Activated T-cell treated with anti-CD3 and anti-CD28 coated beads for 1 hour (primary cell): ENCODE measurements at regions not wholly inside any gene's neighbourhood (a gene's known extent, or its start where the extent isn't known, plus 50 kb on each side); places are given as distances from the start of the nearest gene placed in this dataset.

ENCODE experiments used
- DNase-seq: peaks from one replicate; pipeline ENCODE4 v3.0.0-alpha.2; 2020; ENCODE audit warnings: low read depth

DNA sequence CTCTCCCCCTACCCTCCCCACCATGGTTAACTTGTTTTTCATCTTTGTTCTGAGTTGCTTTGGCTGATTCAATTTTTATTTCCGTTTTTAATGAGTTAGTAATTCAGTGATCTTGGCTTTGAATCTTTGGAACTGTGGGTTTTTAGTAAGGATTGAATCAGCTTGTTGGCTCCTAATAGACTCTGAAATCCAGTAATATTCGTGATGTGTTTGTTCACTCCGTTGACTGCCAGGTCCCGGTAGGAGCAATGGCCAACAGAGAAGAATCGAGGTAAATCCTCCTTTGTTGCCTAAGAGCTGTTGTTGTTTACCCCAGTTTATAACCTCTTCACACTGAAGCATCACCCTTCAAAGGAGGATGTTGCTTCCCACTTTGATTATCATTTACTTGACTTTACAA is 92.7 kb downstream of the PCSK1 start:
- DNase-seq: no peak

DNA sequence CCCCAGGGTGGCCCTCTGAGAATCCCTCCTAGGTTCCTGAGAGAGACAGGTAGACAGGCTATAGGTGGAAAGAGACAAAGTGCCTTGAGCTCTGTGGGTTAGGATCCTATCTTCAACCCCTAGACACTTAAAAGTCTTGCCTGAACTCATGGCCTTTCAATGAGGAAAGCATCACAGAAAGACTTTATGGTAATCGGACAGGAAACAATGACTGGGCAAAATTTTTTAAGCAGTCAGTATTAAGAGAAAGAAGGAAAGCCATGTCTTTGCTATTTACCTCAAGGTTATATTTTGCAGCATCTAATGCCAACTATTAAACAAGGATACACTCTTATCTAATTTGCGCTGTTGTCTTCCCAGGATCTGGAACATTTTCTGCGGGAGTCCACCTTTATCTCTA is 93.2 kb downstream of the PCSK1 start:
- no peak for DNase-seq

DNA sequence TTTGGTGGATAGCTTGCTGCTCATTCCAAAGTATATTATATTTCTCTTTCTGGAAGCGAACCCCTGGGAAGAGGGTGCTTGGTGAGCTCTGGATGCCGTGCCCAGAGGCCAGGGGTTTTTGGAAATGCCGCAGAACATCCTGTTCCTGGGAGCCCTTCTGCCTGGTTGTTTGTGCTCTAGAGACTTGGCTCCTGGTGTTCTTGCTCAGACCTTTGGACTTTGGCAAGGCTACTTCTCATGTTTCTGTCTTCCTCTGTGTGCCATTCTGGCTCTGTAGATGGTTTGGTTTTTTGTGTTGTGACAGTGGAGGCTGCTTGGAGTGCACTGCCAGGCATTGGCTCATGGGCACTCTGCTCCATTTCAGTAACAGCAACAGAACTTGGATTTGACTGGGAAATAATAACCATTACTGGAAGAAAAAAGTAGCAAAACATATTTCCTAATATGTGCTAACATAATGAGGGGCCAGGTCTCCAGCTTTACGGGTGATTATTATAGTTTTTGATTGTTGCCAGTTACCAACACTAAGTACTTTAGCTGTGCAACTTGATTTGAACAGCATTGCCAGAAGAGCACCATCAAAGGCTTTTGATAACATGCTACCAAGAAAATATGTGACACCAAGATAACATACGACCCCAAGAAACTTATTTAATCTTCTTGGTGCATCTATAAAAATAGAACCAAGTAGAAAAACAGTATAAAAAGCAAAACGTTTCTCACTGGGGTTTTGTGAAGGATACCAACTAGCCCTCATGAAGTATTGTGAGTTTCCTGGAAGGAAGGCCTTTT is 94.2 kb downstream of the PCSK1 start:
- DNase-seq: no peak

DNA sequence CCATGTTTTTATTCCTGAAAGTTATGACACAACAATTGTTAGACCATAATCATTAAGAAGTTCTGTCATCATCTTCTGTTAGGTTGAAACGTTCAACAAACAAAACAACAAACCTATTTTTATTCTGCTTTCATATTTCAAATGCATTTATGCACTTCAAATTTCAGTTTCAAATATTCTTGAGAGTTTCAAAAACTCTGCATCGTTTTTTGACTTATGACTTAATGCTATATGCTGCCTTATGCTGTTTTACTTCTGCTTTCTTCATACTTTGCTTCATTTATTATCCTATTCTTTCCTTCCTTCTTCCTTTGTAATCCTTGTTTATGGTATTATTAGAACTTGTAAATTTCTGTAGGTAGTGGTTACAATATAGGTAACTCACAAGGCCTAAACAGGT is 95.0 kb downstream of the PCSK1 start:
- no peak for DNase-seq

DNA sequence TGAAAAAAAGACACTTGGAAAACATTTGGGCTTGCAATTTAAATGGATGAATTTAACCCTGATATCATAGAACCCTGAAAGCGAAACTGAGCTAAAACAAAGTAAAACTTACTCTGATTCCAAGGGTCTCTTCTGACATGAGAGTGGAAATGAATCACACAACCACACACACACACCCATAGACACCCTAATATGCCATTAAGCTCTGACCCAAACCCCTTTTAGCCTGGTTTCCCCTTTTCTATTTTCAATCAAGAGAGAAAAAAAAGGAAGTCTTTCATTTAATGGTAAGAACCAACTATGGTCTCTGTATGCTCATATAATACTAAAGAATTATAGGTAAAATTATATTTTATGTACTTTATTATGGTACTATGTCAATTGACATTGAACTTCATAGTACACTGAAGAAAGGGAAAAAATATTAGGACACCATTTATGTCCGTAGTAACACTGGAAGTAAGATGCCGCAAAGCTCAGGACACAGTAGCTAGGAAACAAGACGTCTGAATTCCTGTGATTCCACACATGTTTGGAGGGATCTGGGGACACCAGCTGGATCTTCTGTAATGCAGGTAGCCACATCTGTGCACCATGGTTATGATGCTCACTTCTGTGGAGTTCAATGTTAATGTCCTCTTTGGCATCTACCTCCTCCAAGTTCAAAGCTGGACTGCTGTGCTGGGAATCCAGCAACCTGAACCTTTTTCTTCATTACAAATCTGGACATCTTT is 95.8 kb downstream of the PCSK1 start:
- DNase-seq: no peak

DNA sequence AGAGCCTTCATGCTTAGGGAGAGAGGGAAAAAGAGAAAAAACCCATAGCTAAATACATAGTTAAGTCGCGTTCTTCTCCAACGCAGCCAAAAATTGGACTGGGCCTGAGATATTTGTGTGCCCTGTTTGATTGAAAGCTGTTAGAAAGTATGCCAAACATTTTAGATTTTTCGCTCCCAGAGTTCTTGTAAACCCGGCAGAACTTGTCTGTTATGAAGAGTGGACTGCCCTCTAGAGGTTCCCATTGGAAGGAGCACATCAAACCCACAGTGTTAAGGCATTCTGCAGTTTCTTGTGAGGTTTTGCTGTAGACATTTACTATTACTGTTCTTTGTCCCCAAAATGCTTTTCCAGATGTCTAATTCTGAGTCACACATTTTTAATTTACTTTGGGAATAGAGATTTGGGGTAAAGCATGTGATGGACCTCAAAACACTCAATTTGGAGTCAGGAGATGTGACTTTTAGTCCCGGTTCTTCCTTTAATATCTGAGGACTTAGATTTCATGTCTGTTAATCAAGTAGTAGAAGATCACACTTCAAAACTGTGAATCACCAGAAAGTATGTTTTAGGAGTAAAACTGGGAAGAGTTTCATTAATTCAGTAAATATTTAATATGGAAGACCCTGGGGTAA is 96.6 kb downstream of the PCSK1 start:
- DNase-seq: peak; percentile 35

DNA sequence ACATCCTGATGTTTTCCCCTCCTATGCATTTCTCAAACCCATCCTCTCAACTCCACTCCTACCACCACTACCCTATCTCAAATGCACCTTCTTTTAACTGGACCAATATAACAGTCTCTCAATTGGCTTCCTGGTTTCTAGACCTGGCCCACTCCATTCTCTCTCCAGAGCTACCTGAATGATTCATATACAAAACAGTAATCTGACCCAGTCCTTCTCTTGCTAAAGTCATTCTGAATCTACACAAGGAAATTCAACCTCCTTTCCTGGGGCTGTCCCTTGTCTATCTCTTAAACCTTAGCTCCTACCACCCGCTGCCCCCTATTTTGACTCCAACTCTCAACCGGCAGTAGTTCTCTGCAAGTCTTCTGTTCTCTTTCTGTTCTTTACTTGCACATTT is 97.2 kb downstream of the PCSK1 start:
- DNase-seq: no peak

DNA sequence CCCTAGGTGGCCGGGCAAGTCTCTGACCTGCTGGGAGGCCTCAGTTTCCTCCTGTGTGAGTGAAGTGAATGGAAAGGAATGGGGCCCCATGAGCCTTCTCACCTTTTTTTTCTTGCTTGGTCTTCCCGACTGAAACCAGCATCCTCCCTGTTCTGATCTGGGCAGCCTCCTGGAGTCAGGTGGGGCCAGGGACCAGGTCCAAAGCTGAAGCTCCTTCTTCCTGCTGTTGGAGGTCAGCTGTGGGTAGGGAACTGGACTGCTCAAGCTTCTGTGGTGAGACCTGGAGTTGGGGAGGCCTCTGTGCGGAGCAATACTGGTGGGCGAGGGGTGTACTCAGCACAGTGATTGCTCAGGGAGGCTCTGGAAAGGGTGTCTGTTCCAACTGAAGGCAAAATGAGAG is 99.7 kb downstream of the PCSK1 start:
- no peak for DNase-seq

DNA sequence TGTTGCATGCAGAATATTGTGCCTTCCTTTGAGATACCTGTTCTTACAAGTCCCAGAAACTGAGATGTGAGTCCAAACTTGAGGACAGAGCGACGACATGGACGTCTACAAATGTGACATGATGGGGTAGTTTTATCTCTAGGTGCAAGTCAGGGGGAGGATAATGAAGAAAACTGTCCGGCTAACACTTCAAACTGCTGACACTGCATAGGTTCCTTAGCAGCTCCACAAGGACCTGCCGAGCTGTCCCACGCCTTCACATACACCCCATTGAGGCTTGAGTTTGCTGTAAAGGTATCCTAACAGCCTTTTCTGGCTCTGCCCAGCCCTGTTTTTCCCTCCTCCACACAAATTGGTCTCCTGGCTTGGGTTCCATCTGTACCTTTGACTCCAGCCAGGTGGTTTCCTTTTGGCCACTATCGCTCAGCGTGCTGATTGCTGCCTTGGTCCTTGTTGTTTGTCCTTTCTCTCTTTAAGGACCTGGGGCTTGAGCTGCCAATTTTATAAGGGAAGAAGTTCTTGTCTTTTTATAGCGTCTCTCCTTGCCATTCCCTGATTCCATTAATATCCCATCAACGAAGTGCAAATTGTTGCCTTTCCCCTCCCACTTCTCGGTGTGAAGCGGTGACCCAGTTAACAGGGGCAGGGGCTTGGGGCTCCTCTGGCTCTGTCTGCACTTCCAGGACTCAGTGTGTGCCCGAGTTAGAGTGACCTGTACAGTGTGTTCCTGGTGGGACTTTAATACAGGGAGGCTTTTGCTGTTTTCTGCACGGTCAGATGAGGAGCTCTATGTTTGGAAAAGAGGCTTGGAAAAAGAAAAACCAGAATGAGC is 100.3 kb downstream of the PCSK1 start:
- DNase-seq: no peak

DNA sequence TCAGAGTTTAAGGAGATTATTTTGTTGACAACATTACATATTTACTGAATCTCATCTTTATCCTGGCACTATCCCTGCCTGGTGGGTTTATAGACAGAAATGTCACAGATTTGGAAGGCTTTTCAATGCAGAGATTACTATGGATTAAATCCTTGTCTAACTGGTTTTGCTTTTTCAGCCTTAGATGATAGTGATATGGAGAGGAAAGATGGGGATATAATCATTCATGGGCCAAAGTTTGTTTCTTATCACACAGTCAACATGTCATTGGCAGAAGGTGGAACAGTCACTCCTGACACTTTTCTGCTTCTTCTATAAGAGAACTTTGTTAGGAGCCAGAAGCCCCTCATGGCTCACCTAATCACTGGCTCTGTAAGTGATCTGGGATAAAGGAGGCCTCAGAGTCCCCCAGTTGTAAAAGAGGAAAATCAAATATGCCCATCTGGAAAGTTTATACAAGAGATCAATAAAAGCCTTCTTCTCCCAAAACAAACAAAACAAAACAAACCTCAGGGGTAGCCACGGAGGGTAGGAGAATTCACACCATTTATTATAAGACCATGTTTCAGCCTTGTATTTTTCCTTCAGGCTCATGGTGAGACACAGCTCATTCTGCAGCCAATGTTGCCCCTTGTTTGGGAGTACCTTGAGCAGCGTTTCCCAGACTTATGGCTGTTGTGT is 101.2 kb downstream of the PCSK1 start:
- no peak for DNase-seq

DNA sequence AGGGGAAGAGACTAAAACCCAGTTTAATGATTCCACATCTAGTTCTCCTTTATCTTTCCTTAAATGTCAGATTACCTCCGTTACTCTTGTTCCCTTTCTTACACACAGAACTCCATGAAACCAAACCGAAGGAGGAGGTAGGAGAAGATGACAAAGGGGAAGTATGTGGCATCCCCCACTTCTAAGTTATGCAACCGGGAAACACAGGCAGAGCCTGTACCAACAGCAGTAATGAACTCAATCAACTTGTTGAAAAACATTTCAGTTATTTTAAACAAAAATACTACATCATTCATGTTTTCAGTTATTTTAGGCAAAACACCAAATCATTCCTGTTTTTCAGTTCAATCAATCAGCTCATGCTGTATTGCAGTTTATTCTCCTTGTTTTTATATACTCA is 101.8 kb downstream of the PCSK1 start:
- DNase-seq: no peak

DNA sequence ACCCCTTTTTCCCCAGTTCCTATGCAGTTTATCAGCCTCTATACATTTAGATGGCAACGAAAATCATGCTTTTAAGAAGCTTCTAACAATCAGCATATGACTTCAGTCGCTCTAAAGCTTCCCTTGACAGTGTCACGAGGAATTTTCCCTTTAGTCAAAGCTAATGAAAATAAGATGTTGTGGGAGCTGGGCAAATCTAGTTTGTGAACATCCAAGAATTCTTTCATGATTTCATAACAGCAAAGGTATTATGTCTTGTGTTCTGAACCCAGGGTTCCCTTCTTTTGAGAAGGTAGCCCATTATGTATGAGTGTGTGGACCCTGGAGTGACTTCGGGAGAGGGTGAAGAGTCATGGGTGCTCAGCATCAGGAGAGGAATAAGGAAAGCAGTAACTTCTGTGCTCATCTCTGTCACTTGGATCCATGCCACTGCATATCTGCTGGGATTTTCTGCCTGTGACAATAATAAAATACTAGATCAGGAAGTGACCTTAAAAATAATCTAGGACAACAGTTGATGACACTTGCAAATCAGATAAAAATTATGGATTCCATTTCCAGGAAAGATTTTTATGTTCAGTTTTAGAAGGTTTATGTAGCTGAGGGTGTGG is 102.4 kb downstream of the PCSK1 start:
- no peak for DNase-seq

DNA sequence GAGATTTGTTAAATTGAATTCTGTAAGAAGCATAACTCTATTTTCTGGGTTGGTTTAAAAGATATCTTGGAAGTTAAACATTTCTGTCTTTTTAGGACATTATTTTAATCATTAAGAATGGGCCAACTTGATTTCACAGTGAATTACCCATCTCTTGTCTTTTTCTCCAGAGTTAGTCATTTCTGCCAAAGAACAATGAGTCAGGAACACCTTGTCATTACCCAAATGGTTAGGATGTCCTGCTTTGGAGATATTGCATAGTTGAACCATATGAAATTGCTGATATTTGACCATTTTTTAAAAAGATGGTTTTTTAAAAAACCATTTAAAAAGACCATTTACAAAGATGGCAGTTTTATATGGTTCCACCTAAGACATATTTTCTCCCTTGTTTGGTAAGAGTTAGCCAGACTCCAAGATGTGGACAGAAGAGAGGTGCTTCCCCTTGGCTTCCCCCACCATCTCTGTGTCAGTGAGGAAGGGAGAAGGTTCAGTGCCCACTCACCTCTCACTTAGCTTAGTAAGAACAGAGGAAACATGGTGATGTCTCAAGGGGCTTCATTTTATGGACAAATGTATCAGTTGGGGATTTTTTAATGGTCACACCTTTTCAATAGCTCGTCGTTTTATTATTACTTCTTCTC is 103.0 kb downstream of the PCSK1 start:
- DNase-seq: no peak

DNA sequence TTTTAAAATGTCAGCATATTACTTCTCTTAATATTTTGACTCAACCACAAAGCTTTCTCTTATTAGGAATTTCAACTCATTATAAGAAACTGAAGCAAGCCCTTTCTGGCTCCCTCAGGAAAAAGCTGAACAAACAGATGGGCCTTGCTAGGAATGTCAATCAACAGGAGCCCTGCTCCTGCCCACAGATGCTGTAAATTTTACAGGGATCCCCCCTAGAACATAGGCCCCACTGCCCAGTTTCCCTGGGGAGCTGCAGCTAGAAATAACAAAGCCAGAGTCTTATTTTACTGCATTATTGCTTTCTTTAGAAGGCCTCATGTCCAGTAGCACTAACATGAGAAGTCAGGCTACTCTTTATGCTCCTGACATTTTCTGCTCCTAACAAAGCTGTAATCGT is 103.8 kb downstream of the PCSK1 start:
- DNase-seq: no peak

DNA sequence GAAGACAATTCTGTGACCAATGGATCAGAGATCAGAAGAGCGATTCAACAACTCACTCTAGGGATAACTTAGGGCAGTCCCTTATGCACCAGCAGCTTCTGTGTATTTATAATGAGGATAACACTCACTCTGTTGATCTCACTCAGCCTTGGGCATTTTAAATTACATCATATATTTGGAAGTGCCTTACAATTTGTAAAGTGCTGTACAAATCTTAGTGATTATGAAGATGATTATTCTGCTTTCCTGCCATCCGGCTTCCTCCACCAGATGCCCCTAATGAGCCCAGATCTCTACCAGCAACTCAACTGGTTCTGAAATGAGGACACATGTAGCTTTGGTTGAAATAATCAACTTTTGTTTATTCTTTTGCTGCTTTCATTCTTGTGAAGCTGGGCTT is 105.3 kb downstream of the PCSK1 start:
- DNase-seq: no peak

DNA sequence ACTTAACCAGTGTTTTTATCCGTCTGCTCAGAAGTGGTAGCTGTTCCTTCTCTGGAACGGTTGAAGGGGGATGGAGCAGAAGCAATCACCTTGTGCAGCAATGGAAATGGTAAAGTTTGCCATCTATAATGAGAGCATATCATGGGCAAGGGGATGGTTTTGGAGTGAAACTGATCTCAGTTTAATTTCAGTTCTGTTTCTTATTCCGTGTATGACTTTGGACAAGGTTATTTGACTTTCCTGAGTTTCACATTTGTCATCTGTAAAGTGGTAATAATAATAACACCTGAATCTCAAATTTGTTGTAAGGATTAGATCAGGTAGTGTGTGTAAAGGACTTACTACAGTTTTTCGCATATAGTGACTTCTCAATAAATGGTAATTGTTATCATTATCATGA is 106.1 kb downstream of the PCSK1 start:
- no peak for DNase-seq

DNA sequence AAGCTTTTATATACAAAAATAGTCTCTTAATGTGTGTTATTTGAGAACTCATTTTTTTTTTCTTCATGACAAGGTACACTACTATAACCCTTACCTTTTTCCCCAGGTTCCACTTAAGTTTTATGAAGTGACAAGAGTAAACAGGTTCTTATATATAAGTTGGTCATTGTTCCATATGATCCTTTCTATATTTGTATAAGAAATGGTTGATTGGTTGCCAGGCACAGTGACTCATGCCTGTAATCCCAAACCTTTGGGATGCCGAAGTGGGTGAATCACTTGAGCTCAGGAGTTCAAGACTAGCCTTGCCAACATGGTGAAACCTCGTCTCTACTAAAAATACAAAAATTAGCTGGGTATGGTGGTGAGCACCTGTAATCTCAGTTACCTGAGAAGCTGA is 108.3 kb downstream of the PCSK1 start:
- no peak for DNase-seq

DNA sequence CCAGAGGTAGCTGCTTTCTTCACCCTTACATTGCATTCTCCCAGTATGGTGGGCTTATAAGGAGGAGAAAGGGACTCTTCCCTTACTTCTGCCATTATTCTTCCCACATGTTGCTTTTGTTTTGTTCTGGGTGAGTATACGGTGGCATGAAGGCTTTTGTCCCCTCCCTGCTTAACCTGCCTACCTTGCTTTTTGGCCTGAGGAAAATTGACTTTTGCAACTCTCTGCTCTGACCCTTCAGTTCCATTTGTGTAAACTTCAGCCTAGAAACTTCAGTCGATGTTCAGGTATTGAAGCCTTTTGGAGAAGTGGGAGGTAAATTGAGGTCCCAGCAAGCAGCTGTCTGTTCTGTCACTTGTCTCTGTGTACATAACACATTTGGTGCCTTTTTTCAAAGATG is 110.2 kb downstream of the PCSK1 start:
- DNase-seq: no peak

DNA sequence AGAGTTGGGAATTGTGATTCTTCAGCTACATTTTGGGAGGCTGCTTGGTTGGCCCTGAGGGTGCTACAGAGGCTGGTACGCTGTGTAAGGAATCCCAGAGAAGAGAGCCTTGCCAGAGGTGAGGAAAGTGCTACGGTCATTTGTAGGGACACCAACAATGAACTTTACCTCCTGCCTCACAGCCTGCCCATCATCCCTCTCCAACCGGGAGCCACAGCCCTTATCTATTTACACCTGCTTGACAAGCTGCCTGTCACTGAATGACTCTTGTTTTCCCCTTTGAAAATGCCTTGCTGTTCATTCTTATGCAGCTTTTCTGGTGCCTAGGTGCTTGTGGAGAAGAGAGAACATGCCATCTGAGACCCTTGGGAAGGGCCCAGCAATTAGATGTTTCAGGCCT is 110.8 kb downstream of the PCSK1 start:
- DNase-seq: no peak

DNA sequence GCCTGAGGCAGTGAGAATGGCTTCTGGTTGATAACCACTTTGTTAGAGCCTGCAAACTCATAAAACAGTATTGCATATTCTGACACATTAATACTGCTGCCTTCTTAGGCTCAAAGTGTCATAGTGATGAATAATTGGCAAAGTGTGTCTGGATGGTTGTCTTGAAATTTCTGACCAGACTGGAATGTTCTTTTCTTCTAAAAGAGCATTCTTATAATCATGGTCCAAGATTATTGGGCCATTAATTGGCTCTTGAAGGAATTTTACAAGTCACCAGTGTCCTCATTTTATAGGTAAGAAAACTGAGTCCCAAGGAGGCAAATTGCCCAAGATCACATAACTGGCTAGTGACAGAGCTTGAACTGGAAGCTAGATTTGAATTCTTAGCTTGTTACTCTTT is 111.7 kb downstream of the PCSK1 start:
- no peak for DNase-seq

DNA sequence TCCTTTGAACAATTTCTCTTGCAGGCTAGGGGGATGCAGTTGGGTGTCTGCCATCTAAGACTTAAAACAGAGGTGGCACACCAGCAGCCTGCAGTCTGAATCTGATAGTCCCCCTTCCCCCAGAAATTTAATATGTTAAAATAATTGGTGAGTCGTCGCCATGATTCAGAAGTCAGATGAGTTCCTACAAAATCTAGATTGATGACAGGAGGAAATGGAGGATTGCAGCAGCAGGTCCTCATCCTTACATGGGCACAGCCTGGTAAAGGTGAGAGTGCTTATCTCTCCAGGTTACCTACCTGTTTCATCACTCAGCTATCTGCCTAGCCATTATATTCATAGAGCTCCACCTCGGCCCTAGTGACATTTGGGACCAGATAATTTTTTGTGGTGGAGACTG is 112.3 kb downstream of the PCSK1 start:
- DNase-seq: no peak
